DMS114 treated with DMSO at 0.1 percent for 48 hours (cell line): ENCODE measurements at regions not wholly inside any gene's neighbourhood (a gene's known extent, or its start where the extent isn't known, plus 50 kb on each side); places are given as distances from the start of the nearest gene placed in this dataset.
"Not testable (repeated sequence)": the region's sequence is repeated elsewhere in the genome, so short reads cannot be mapped to it uniquely, and the experiment has no call there.

ENCODE experiments used
- DNase-seq: peaks from one replicate; lab custom pipeline; 2025; ENCODE audit not compliant: unreplicated experiment; lab: John Stamatoyannopoulos, UW

DNA sequence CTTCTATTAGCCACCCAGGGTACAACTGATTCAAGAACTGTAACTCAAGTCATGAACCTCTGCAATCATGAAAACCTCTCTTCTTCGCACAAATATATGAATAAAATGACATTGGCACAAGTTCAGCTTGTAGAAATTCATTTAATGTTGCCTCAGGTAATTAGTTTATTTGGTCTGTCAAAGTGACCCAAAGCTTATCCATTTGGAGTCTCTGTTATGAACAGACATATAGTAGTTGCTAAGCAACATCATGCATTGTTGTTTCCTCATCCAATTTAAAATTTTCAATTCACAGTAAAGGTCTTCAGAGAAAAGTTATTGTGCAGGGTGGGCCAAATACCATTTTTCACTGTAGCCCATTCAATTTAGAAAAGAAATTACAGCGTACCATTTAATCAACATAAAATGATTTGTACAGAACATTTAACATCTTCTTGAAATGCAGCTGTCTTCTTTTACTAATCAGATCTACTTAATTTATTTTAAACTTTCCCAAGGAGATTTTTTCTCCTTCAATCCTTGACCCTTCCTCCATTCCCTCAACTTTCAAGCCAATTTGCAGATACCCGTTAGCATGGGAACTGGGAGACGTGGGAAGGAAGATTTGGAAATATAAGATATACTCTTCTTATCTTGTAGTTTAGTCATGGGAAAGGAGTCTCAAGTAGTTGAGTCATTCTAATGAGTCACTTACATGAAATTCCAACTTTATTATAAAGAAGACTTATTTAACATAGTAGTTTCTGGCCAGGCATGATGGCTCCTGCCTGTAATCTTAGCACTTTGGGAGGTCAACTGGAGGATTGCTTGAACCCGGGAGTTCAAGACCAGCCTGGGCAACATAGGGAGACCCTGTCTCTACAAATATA is 231.3 kb downstream of the ATPSCKMT start:
- DNase-seq = no peak

DNA sequence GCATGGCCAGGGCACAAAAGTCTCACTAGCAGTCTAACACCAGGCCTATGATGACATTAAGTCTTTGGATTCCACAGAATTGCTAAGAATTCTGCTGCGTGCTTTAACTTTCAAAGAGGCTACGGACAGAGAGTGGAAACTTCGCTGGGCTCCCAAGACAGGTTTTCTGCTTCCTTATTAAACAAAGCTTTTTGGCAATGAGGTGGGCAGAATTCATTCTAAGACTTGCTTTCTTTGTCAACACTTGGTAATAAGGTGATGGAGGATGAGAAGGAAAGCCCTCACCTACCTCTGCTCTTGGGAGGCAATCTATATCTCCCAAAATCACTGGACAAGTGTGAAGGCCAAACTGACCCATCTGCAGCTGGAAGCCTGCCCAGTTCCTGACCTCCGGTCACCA is 231.9 kb downstream of the ATPSCKMT start:
- no peak for DNase-seq

DNA sequence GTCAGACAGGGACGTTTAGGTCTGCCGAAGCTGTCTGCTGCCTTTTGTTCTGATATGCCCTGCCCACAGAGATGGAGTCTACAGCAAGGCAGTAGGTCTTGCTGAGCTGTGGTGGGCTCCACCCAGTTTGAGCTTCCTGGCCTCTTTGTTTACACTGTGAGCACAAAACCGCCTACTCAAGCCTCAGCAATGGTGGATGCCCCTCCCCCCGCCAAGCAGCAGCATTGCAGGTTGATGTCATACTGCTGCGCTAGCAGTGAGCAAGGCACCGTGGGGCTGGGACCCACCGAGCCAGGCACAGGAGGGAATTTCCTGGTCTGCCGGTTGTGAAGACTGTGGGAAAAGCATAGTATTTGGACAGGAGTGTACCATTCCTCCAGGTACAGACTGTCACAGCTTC is 233.1 kb downstream of the ATPSCKMT start:
- not testable (repeated sequence) for DNase-seq

DNA sequence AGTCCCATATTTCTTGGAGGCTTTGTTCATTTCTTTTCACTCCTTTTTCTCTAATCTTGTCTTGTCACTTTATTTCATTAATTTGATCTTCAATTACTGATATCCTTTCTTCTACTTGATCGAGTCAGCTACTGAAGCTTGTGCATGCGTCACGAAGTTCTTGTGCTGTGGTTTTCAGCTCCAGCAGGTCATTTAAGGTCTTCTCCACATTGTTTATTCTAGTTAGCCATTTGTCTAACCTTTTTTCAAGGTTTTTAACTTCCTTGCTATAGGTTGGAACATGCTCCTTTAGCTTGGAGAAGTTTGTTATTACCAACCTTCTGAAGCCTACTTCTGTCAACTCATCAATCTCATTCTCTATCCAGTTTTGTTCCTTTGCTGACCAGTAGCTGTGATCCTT is 234.0 kb downstream of the ATPSCKMT start:
- DNase-seq = not testable (repeated sequence)

DNA sequence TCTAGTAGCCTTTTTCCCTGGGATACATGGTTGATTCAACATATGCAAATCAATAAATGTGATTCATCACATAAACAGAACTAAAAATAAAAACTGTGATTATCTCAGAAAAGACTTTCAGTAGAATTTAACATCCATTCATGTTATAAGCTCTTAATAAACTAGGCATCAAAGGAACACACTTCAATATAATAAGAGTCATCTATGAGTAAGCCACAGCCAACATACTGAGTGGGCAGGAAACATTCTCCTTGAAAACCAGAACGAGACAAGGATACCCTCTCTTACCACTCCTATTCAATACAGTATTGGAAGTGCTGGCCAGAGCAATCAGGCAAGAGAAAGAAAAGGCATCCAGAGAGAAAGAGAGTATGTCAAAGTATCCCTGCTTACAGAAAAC is 239.9 kb downstream of the ATPSCKMT start:
- no peak for DNase-seq

DNA sequence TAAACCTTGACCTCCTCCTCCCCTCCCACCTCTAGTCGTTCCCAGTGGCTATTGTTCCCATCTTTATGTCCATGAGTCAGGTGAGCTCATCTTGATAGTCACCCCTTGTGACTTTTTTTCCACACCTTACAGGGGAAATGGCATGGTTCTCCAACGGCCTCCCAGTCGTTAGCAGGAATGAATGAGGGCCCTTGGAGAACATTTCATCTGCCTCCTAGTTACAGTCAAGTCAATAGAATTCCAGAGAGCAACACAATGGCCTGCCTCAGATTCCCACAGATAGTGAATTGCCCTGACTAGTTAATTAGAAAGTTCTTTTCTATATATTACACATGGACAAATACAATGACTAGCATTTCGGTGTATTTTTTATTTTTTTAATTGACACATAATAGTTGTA is 262.6 kb downstream of the ATPSCKMT start:
- DNase-seq = no peak

DNA sequence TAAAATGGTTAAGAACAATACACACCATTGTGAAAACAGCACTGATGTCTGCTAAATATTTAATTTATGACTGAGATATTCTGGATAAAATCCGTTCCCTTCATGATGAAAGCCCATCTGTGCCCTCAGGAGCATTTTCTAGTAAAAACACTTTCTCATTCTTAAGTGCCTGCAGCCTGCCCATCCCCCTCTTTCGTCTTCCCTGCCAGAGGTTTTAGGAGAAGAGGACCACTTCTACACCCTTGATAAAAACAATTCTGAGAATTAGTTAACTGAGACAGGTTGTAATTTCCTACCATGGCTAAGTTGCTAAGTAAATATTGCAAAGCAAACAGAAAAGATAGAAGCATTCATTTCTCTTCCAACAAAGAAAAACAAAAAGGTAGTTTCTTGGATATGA is 272.6 kb downstream of the ATPSCKMT start:
- DNase-seq = no peak

DNA sequence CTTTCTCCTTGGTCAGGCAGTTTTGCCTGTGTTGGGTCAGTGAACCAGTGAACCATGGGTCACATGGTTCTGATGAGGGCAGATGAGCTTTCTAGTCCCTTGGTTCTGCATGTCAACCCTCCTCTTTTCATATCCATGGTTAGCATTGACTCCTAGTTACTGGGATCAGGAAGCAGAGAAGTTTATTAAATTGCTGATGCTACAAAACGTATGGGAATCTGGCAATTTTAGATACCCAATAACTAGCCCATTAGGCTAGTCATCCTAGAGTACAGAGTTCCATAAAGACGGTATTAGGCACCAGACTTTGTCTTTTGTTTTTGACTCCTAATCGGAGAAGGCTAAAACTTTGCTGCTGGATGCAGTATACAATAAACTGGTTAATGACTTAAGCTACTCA is 273.1 kb downstream of the ATPSCKMT start:
- DNase-seq = no peak

DNA sequence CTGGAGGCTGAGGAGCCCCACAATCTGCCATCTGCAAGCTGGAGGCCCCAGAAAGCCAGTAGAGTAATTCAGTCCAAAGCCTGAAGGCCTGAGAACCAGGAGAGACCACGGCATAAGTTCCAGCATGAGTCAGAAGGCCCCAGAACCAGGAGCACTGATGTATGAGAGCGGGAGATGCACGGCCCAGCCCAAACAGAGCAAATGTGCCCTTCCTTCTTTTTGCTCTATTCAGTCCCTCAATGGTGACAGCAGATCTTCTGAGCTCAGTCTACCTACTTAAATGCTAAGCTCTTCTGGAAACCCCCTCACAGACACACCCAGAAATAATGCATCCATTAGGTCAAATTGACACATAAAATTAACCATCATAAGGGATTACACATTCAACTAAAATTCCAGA is 277.6 kb downstream of the ATPSCKMT start:
- no peak for DNase-seq

DNA sequence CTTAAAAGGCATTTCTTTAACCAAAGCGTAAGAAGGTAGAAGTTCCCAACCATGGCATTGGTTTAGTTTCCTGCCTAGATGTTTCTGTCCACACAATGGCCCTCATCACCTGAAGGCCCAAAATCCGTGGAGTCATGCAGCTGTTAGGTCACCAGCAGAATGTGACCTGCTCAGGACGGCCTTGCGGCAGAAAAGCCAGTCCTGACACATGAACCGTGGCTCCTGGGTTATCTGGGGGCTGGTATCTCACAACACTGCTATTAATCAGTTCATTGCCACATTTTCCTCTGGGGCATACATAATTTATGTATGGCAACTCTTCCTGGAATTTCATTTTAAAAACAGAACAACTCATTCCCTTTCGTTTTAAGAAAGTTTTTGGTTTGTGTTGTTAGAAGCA is 278.4 kb downstream of the ATPSCKMT start:
- DNase-seq = no peak

DNA sequence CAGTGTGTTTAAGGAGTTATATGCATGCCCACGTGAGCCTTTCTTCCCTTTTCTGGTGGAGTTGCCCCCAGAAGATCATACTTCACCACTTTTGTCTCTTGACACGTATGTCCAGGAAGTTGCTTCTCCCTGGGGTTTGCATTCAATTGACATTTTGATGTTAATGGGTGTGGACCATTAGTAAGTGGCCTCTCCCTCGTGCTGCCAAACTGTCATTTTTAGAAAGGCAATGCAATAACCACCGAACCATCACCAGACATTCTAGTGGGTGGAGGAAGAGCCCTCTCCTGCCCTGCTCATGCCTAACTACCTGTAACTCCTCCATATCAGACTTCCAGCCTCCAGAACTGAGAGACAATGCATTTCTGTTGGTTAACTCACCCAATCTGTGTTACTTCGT is 290.8 kb downstream of the ATPSCKMT start:
- no peak for DNase-seq

DNA sequence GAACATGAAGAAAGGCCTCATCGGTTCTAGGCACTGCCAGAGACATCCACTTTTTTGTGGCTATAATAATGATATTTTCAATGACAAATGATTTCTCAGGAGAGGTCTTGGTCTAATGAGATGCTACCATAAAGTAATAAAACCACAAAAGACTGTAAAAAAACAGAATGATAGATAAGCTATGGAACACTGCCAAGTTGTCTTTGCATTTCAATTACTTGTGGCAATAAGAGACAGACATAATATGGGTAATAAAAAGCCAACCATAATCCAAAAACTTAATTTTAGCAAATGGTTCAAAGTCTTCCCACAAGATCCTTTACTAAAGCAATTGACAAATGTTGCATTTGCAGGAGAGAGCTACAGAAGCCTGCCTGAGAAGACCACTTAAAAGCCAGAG is 292.5 kb downstream of the ATPSCKMT start:
- no peak for DNase-seq

DNA sequence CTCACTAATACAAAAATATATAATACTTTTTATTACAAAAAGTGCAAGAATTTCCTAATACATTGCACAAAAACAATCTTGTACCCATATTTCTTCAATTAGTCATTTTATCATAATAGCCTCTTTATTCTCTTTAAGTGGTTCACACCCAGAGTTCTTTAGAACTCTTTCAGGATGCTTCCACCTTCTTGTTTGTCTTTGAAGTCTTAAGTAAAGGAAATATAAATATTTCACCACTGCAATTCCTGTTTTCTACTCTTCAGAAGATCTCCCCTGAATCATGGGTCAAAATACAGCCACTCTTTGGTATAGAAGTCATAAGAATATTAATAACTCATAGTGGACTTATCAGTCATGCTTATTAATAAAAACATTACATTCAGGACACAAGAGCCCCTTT is 293.0 kb downstream of the ATPSCKMT start:
- DNase-seq = no peak

DNA sequence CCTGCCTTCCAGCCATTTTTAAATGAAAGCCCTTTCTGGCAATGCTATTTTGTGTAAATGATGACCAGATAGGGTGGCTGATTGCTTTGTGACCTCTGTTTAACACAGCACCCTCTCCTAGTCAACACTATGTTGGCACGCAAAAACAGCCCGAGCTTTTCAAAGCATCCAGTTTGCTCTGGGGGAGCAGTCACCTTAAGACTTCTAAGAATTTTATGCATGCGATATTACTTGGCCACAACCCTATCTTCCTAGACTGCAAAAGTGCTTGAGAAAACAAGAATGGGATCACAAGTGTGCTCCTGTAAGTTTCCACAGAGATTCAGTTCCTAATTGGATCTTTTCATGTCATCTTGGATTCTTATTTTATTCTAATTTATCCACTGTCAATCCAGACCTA is 294.1 kb downstream of the ATPSCKMT start:
- no peak for DNase-seq

DNA sequence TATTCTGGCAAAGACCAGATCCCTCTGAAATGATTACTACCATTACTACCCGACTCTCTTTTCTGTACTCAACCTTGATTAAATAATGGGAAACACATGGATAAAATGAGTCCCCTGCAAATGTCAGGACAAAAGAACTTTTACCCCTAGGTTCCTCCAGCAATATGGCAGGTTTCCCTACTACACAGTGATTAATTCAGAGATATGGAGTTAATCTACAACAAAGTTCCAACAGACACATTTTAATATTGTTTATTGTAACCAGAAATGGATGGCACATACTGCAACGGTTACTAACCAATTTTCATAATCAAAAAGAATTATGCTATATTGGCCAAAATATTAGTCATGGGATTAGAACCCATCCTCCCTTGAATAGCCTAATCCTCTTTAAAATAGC is 294.8 kb downstream of the ATPSCKMT start:
- no peak for DNase-seq

DNA sequence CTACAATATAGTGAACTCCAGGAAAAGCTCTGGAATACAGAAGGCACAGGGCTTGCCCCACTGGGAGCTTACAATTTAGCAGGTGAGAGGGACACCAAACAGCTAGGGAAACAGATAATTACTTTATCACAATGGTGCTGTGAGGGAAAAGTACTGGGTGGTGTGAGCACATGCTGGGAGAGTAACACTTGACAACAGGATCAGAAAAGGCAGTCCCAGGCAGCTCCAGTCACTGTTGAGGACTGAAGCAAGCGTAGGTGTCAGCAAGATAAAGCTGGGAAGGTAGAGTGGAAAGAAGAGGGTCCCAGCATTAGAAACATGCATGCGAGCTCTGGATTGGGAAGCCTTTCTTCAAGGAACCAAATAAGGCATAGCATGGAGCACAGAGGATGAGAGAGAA is 296.0 kb downstream of the ATPSCKMT start:
- no peak for DNase-seq

DNA sequence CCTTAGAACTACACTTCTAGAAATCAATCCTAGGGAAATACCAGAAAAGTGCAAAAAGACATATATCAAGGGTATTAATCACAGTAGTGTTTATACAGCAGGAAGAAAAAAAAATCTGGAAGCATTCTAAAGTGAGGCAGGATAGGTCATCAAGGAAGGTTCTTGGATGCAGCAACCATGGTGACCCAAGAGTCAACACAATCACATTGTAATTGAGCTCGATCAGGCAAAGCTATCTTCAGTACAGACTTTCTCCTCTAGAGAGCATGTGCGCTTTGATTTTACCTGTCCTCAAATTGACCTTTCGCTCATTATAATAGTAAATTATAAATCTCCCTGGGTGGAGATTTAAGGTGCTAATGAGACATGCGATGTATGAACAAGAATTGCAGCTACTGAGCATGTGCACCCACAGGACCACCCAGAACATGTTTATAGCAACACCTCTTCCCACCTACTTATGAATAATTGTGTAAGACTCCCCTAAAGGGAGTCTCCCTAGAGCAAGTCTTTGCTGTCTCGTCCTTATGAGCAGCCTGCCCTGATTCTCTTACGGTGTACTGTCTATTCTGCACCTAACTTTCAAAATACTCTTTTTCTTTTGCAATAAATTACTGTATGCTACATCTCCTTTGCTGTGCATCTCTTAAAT is 297.7 kb downstream of the ATPSCKMT start:
- no peak for DNase-seq

DNA sequence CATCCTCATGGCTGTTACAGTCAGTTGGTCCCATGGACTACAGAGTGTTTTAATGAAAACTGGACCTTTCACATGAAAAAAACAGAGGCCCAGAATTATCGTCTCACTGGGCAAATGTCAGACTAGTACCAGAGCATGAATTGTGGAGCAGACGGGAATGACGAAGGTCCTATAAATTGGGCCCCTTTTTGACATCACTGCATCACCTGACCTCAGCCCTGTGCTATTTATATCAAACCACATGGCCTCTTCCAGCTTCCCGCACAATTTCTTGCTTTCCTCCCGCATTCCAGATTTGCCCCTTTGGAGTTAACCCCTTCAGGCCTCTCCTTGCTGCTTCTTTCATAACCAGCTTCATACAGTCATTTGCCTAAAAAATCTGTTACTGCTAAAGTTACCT is 301.7 kb downstream of the ATPSCKMT start:
- DNase-seq = no peak

DNA sequence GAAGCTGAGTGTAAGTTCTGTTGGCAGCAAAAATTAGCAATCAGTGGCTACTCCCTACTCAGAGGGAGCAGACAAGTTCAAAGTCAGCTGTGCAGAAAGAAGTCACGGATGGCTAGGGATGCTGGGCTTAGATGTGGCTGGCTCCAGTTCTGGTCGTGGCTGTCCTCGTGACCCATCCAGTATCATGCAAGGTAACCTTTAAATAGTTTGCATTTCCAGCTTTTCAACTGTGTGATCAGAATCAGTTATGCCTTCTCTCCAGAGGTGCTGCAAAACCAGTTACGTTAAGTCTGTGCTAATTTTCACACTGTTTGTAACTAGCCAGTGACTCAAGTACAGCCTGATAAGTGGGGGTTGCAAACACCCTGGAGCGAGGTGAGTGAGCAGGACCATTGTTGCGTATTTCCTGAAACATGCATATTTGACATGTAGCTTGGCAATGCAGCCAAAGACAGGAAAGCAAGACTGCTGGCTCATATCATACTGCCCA is 302.4 kb downstream of the ATPSCKMT start:
- no peak for DNase-seq

DNA sequence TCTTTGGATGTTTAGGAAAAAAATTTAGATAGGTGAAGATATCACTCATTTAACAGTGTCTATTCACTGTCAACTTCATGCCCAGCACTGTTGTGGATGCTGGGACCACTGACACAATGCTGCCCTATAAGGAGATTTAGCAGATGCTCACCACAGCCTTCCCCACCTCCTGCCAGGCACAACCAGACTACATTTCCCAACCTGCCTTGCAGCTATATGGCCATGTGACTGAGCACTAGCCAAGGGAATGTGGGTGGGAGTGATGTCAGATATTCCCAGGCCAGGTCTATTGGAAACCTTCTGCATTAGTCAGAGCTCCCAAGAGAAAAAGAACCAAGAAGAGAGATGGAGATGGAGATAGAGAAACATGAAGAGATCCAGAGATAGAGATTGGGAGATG is 302.6 kb upstream of the TAS2R1 start:
- no peak for DNase-seq

DNA sequence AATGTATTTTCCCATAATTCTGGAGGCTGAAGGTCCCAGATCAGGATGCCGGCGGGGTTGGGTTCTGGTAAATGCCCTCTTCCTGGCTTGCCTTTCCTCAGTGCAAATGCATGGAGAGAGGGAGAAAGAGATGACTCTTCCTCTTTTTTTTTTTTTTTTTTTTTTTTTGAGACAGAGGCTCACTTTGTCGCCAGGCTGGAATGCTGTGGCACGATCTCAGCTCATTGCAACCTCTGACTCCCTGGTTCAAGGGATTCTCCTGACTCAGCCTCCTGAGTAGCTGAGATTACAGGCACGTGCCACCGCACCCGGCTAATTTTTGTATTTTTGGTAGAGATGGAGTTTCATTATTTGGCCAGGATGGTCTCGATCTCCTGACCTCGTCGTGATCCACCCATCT is 300.0 kb upstream of the TAS2R1 start:
- DNase-seq = no peak

DNA sequence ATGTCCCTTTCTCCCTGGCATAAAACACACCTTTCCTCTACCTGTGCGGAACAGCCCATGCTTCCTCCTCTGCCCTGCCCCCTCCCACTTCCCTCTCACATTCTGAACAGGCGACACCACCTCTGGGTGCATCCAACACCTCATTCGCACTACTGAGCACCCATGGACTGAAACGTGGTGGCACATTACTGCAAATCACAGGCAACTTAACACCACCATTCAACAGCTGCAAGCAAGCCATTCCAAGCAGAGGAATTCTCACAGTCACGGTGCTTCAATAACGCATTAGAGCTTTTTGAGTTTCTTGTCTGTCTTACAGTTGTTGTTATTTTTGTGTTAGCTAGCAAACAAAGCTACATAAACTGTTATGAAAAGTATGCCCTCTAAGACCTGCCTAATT is 298.2 kb upstream of the TAS2R1 start:
- no peak for DNase-seq
